GM19372 (cell line): ENCODE measurements at regions not wholly inside any gene's neighbourhood (a gene's known extent, or its start where the extent isn't known, plus 50 kb on each side); places are given as distances from the start of the nearest gene placed in this dataset.

Experiments used
- ATAC-seq: cut with Tn5 transposase; IDR thresholded peaks from one replicate; pipeline ENCODE4 v1.9.1; 2021; ENCODE audit warnings: mild to moderate bottlenecking, low read depth, moderate library complexity; ENCODE audit not compliant: unreplicated experiment

- no peak for ATAC-seq
Measured at GRCh38 chr1:56359056-56359455, 220.3 kb downstream of the PLPP3 start.

- ATAC-seq: no peak
Measured at GRCh38 chr1:56357927-56358690, 221.3 kb downstream of the PLPP3 start.

- no peak for ATAC-seq
Measured at GRCh38 chr1:56356376-56356990, 222.9 kb downstream of the PLPP3 start.

DNA sequence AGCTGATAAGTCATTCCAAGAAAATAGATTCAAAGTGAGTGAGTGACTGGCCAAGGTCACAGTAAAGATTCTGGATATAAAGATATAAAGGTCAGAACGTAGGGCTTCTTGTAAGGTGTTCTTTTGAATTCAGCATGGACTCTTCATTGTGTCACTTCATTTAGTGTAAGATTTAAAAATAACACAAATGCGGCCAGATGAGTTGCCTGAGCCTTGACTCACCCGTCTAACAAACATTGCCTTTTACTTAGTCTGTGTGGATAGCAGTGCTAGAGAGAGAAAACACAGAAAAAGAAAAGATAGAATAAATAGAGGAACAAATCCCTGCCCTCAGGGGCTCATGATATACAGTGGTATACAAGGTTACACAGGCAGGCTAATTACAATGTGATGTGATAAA is 223.4 kb downstream of the PLPP3 start:
- no peak for ATAC-seq

DNA sequence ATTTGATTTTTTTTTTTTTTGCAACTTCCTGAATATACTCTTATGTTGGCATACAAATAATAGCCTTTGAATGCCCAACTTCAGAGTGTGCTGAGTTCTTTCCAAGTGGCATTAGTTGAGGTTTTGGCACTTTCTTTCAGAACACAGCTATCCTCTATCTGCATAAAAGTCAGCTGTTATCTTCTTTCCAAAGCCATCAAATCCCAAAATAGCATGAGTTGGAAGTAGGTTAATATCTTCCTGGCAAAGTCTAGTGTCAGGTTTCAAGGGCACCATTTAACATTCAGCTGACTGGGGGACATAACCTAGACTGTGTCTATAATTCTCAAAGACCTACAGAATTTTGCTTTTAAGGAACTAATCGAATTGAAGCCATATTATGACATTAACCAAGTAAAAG is 223.9 kb downstream of the PLPP3 start:
- no peak for ATAC-seq

GRCh38 chr1:56345831-56346230 is 233.5 kb downstream of the PLPP3 start:
- ATAC-seq: no peak

- ATAC-seq: no peak
Measured at GRCh38 chr1:56340977-56341376, 238.4 kb downstream of the PLPP3 start.

DNA sequence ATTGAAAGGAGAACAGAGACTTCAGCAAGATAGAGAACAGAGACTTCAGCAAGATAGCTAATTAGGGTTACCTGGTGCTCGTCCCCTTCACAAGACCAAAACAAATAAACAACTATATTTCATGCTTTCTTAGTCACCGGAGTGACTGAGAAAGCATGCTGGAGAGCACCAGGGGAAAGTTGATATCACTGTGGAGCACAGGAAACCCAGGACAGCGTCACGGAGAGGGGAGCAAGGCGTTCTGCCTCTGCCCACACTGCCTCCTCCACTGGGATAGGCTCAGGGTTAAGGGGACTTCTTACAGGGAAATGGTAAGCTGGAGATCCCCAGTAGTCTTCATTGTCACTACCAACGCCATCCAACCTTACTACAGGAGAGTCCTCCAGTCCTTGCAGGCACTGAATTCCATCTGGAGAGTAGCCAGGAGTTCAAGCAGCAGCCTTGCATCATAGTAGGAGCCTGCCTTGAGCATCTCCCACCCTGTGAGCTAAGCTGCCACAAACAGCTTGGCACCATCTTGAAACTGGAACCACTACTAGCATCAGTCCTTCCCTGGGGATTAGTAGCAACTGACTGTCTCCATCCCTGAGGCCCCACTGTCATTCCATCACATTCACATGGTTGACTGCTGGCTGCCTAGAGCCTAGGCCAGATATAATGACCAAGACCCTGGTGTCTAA is 239.4 kb downstream of the PLPP3 start:
- ATAC-seq: no peak

- no peak for ATAC-seq
Measured at GRCh38 chr1:56339093-56339492, 240.3 kb downstream of the PLPP3 start.

DNA sequence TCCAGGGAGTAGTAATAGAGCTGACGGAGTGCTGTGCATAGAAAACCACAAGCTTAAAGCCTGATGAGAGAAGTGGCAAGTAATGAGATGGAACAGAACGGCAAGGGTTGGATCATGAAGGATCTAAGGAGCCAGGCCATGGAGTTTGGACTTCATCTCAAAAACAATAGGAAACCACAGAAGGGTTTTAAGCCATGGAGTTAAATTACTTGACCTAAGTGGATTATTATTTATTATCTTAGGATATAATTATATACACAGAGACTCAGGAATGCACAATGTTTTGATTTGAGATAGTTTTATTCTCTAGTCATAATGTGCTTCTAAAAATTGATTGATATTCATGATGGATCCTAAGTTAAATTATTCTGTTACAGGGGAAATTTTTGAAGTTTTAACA is 242.4 kb downstream of the PLPP3 start:
- ATAC-seq: no peak

GRCh38 chr1:56335394-56335793 is 244.0 kb downstream of the PLPP3 start:
- no peak for ATAC-seq

- no peak for ATAC-seq
Measured at GRCh38 chr1:56334047-56334446, 245.3 kb downstream of the PLPP3 start.

DNA sequence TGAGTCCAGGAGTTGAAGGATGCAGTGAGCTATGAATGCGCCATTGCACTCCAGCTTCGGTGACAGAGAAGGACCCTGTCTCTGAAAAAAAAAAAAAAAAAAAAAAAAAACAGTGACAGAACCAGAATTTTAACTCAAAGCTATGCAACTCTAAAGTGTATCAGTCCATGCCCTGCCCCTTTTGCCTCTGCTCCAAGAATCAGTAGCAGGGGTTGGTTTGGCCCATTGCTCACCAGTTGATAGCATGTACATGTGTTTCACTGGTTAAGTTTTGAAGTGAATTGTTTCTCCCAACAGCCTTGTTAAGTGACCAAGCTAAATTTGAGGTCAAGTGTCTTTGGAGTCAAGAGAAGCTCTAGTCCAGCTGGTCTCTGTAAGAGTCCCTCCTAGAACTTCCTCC is 245.9 kb downstream of the PLPP3 start:
- no peak for ATAC-seq

- ATAC-seq: no peak
Measured at GRCh38 chr1:56331892-56332567, 247.3 kb downstream of the PLPP3 start.

- ATAC-seq: no peak
Measured at GRCh38 chr1:56331207-56331891, 248.0 kb downstream of the PLPP3 start.

DNA sequence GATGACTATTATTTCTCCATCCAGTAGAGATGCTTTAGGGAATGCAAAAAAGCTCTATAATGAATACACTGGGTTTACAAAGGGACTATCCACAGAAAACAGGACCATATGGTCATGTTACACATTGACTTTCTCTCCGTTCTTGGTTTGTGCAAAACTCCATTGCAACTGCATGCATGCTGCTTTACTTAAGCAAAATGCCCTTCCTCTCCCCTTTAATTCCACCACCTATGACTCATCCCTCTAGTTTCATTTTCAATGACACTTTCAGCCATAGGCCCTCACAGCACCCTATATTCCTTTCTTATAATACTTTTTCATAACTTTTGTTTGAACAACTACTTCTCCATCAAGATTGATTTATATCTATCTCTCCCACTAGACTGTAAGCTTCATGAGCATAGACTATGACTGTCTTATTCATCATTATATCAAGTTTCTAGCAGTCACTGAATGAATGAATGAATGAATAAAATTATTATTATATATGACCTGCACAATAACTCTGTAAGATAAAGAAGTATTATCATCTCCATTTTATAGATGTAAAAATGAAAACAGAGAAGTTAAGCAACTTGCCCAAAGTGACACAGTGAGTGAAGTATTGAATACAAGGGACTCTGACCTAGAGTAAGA is 248.9 kb downstream of the PLPP3 start:
- peak; percentile 89 for ATAC-seq

- ATAC-seq: no peak
Measured at GRCh38 chr1:56329970-56330369, 249.4 kb downstream of the PLPP3 start.

DNA sequence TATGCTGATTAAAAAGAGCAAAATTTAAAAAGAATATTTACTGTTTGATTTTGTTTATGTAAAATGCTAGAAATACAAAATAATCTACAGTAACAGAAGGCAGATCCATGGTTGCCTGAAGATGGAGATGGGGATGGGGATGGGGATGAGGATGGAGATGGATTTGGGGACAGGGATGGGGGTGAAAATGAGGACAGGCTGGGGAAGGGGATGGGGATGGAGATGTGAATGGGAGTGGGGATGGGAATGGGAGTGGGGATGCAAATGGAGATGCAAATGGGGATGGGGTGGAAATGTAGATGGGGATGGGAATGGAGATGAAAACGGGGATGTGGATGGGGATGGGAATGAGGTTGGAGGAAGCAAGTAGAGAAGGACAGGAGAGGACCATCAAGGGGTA is 252.2 kb downstream of the PLPP3 start:
- ATAC-seq: no peak

DNA sequence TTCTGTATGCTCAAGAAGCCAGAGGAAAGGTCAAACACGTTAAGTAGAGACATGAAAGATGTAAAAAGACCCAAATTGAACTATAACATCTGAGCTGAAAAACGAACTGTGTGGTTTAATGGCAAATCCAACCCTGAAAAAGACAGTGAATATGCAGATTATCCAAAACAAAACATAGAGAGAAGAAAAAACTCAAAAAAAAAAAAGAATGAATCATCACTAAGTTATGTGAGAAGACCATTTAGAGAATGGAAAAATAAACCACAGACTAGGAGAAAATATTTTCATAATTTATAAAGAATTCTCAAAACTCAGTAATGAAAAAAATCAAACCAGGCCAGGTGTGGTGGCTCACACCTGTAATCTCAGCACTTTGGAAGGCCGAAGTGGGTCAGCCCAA is 253.3 kb downstream of the PLPP3 start:
- no peak for ATAC-seq

DNA sequence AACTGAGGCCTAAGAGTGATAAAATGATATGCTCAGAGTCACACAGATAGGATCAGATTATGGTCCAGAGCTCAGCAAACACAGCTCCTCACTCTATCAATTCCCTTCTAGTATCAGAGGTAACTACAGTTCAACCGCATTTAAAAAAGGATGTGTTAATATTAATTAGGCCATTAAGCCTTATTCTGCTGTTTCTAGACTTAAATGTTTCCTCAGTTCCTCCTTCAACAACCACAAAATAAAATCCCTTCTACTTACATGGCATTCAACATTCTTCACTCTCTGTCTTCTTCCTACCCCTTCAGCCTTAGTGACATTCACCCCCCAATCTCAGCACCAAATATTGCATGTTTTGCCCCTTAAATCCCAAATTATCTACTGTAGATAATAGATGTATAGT is 254.9 kb downstream of the PLPP3 start:
- ATAC-seq: no peak
